Right cardiac atrium (tissue), 5 donors: ENCODE measurements at regions not wholly inside any gene's neighbourhood (a gene's known extent, or its start where the extent isn't known, plus 50 kb on each side); places are given as distances from the start of the nearest gene placed in this dataset.

Source experiments
- ATAC-seq, 2 donors: fragments of 200-7000 bp; cut with Tn5 transposase; one replicate each; pipeline versions ENCODE4 v1.8.0 to v1.9.1; 2020; ENCODE audit warnings: moderate library complexity in 2 of 2, mild to moderate bottlenecking in 1 of 2
- DNase-seq, 3 donors: peaks; one replicate each; pipeline ENCODE4 v3.0.0-alpha.2; 2020
- H3K27ac ChIP-seq: one replicate; pipeline ENCODE4 v1.5.1; 2013; ENCODE audit warnings: mild to moderate bottlenecking, low read length, control low read depth, moderate library complexity
- H3K27me3 ChIP-seq: one replicate; pipeline ENCODE4 v1.6.1; 2013; ENCODE audit not compliant: control insufficient read depth, insufficient read depth
- H3K4me1 ChIP-seq: one replicate; pipeline ENCODE4 v1.6.1; 2013; ENCODE audit warnings: low read length; ENCODE audit not compliant: control insufficient read depth, insufficient read depth
- H3K4me3 ChIP-seq: one replicate; pipeline ENCODE4 v1.5.1; 2013; ENCODE audit warnings: low read length, control low read depth
- H3K9me3 ChIP-seq: one replicate; pipeline ENCODE4 v1.6.1; 2013; ENCODE audit warnings: low read length; ENCODE audit not compliant: control insufficient read depth
- WGBS: extraction: QIAGEN DNeasy Blood & Tissue Kit; methylation state at CpG from one replicate; pipeline ENCODE4 v1.1.7; 2013; 5-methylcytosine and 5-hydroxymethylcytosine counted together
- intact Hi-C, 4 donors: fragments of 100-400 bp; cut with DNase I; formaldehyde crosslinking; loops; one replicate each; pipeline versions ENCODE4 v1.11.0 to v1.14.0; 2022 to 2023
- donor health status: healthy with polysubstance abuse.
- donor health status: DM: no; HTN: yes; CAD: no.
- donor health status: DM: no; HTN: no; CAD: no.
- donor health status: DM: no; HTN: yes; CAD: no; lungs with severe emphysema.
- donor health status: DM: yes; HTN: yes; CAD: no.

- Histone ChIP-seq H3K9me3 (no peaks in the 10 kb centered on the region), H3K4me1 (no peaks in the 10 kb centered on the region), H3K27ac (no peak overlapping the region), H3K27me3 (no peaks in the 10 kb centered on the region), H3K4me3 (no peak overlapping the region)
- WGBS = 46% methylated on average over 3 of the region's 3 CpGs
- intact Hi-C loops = no loop called here
- ATAC-seq = no peak
- no peak for DNase-seq
These were observed 326.9 kb downstream of the GPAM start for GRCh38 chr10:111856631-111857030.

DNA sequence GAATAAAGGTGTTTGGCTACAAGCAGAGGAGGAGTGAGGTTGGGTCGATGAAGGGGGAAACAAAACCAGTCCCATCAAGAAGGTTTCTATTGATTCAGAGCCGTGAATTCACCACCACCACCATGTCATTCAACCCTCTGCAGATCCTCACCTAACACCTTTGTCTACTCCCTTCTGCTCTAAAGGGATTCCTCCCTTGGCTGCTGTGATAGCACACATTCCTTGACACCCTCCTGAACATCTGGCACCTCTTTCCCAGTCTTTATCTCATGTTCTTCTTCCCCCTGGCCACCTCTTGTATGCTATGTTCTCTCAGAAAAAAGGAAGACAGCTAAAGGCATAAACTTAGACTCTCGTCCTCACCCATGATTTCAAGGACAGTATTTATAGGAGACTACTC lies 318.0 kb downstream of the GPAM start:
- H3K27ac ChIP-seq = no peak overlapping the region
- intact Hi-C loops = no loop called here
- ATAC-seq (no peak), DNase-seq (no peak)
- no peaks in the 10 kb centered on the region for H3K4me1 ChIP-seq
- WGBS = 26% methylated on average over 3 of the region's 3 CpGs
- no peak overlapping the region for H3K4me3 ChIP-seq
- no peaks in the 10 kb centered on the region for H3K9me3 ChIP-seq
- no peaks in the 10 kb centered on the region for H3K27me3 ChIP-seq

DNA sequence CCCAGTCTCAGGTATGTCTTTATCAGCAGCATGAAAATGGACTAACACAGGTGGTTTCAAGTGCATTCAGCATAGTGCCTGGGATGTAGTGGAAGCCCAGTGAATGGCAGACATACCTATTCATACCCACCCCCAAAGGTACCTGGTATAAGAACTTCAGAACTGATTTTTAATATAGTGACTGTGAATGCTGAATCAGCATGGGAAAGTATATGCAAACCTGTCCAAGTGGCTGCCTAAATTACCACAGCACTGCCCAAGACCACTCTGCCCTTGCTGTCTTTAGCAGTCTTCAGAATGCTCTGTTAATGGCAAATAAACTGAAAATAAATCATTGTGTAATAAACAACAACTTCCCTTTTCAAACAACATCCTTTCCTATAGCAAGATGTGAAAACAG lies 312.1 kb downstream of the GPAM start:
- no peak for DNase-seq
- Histone ChIP-seq H3K27ac (no peak overlapping the region), H3K9me3 (no peaks in the 10 kb centered on the region), H3K27me3 (no peaks in the 10 kb centered on the region), H3K4me3 (no peak overlapping the region), H3K4me1 (no peaks in the 10 kb centered on the region)
- ATAC-seq = no peak
- intact Hi-C loops = no loop called here

DNA sequence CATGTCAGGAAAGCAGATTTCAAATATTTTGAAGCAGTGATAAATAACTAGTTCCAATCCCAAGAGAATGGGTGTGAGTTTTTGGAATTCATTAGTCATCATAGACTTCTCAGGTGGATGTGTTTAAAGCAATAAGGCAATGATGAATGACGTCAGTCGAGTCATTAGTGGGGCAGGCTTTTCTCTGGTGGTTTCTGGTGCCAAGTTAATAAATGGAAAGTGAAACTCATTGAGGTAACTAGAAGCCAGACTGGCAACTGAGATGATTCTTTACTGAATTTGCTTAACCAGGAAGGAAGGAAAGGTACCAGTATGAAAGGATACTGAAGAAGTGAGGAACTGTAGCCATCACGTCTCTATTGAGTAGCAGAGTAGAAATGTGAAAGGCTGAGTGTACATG lies 311.0 kb downstream of the GPAM start:
- intact Hi-C loops = no loop called here
- no peak for ATAC-seq
- Histone ChIP-seq H3K27me3 (no peaks in the 10 kb centered on the region), H3K4me3 (no peak overlapping the region), H3K9me3 (no peaks in the 10 kb centered on the region), H3K4me1 (no peaks in the 10 kb centered on the region), H3K27ac (no peak overlapping the region)
- no peak for DNase-seq
- 41% methylated on average over 3 of the region's 3 CpGs for WGBS

- Histone ChIP-seq H3K9me3 (no peaks in the 10 kb centered on the region), H3K4me3 (no peak overlapping the region), H3K4me1 (no peaks in the 10 kb centered on the region), H3K27ac (no peak overlapping the region), H3K27me3 (no peaks in the 10 kb centered on the region)
- DNase-seq (no peak), ATAC-seq (no peak)
- 77% methylated on average over 4 of the region's 4 CpGs for WGBS
- intact Hi-C loops = no loop called here
These were observed 310.5 kb downstream of the GPAM start for GRCh38 chr10:111873041-111873440.

DNA sequence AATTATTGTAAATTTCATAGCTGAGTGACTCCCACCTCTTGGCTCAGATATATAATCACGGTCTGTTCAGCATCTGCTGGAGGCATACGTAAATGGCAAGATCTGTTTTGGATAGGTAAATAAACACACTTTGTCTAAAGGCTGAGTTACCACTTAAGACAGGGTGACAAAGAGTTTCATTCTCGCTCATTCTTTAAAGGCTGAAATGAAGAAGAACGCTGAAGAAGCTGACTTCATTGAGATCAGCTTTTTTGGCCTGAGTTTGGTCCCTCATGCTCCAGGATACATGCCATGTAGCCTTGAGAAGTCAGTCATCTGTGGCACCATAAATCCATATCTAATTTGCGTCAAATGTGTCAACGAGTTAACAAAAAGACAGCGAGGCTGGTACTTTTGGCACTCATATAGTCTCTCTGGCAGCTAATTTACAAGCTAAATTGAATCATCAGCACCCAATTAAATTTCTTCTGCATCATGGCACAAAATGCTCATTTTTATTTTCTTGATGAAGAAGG lies 309.9 kb downstream of the GPAM start:
- Histone ChIP-seq H3K27ac (no peak overlapping the region), H3K27me3 (no peaks in the 10 kb centered on the region), H3K4me3 (no peak overlapping the region), H3K9me3 (no peaks in the 10 kb centered on the region), H3K4me1 (no peaks in the 10 kb centered on the region)
- no peak for DNase-seq
- intact Hi-C loops = no loop called here
- ATAC-seq = no peak
- WGBS = 83% methylated on average over 7 of the region's 7 CpGs

DNA sequence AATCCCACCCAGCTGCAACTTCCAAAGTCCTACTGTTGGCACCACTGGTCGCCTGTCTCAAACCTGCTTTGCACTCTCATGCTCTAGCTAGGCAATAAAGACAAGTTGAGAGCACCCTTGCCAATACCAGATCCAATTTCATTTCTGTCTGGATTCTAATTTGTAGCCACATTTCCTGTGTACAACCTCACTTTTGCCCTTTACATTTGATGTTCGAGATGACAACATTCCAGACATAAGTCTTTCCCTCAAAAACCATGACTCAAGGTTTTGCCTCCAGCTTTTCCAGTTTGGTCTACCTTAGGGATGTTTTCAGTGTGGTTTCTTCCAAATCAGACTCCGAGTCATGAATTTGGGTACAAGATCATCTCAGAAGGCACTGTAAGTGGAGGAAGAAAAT lies 309.0 kb downstream of the GPAM start:
- Histone ChIP-seq H3K9me3 (no peaks in the 10 kb centered on the region), H3K27ac (no peak overlapping the region), H3K4me3 (no peak overlapping the region), H3K27me3 (no peaks in the 10 kb centered on the region), H3K4me1 (no peaks in the 10 kb centered on the region)
- DNase-seq (no peak), ATAC-seq (no peak)
- intact Hi-C loops = no loop called here
- 67% methylated on average over 3 of the region's 3 CpGs for WGBS

- H3K4me3 ChIP-seq = no peak overlapping the region
- 57% methylated on average over 4 of the region's 4 CpGs for WGBS
- ATAC-seq (no peak), DNase-seq (no peak)
- no peaks in the 10 kb centered on the region for H3K4me1 ChIP-seq
- H3K27ac ChIP-seq = no peak overlapping the region
- intact Hi-C loops = no loop called here
- no peaks in the 10 kb centered on the region for H3K27me3 ChIP-seq
- no peaks in the 10 kb centered on the region for H3K9me3 ChIP-seq
These were observed 307.8 kb downstream of the GPAM start for GRCh38 chr10:111875725-111876124.

GRCh38 chr10:111877258-111877657 lies 306.3 kb downstream of the GPAM start:
- Histone ChIP-seq H3K4me3 (no peak overlapping the region), H3K9me3 (no peaks in the 10 kb centered on the region), H3K27me3 (no peaks in the 10 kb centered on the region), H3K4me1 (no peaks in the 10 kb centered on the region), H3K27ac (no peak overlapping the region)
- ATAC-seq = no peak
- 39% methylated on average over 3 of the region's 3 CpGs for WGBS
- no peak for DNase-seq
- intact Hi-C loops = no loop called here

DNA sequence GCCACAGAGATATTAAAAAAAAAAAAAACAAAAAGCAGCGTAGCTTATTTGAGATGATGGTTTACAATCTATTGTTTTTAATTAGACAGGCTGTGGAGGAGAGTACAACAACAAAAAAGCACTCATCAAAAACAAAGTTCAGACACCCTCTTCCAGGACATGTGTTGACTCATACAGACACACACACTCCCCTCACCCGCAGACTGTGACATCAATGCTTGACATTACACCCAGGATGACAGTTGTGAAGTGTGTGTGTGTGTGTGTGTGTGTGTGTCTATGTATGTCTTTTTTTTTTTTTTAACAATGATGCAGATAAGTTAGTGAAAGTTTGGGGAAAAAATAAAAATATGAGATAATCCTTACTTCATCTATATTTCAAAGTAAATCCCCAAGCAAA lies 303.6 kb downstream of the GPAM start:
- Histone ChIP-seq H3K4me1 (no peaks in the 10 kb centered on the region), H3K27ac (no peak overlapping the region), H3K4me3 (no peak overlapping the region), H3K9me3 (no peaks in the 10 kb centered on the region), H3K27me3 (no peaks in the 10 kb centered on the region)
- DNase-seq (no peak), ATAC-seq (no peak)
- 64% methylated on average over 2 of the region's 2 CpGs for WGBS
- intact Hi-C loops = no loop called here

GRCh38 chr10:111885046-111885445 lies 298.5 kb downstream of the GPAM start:
- Histone ChIP-seq H3K4me1 (no peaks in the 10 kb centered on the region), H3K9me3 (no peaks in the 10 kb centered on the region), H3K27ac (no peak overlapping the region), H3K27me3 (no peaks in the 10 kb centered on the region), H3K4me3 (no peak overlapping the region)
- DNase-seq = no peak
- intact Hi-C loops = no loop called here
- 64% methylated on average over 1 of the region's 1 CpG for WGBS
- no peak for ATAC-seq

GRCh38 chr10:111885919-111886318 lies 297.6 kb downstream of the GPAM start:
- intact Hi-C loops = no loop called here
- no peaks in the 10 kb centered on the region for H3K9me3 ChIP-seq
- no peaks in the 10 kb centered on the region for H3K27me3 ChIP-seq
- no peak for DNase-seq
- no peak overlapping the region for H3K4me3 ChIP-seq
- no peak for ATAC-seq
- no peak overlapping the region for H3K27ac ChIP-seq
- no peaks in the 10 kb centered on the region for H3K4me1 ChIP-seq
- 80% methylated on average over 6 of the region's 6 CpGs for WGBS
